ENCODE measurements at regions not wholly inside any gene's neighbourhood (a gene's known extent, or its start where the extent isn't known, plus 50 kb on each side); places are given as distances from the start of the nearest gene placed in this dataset.
"Not testable (repeated sequence)": the region's sequence is repeated elsewhere in the genome, so short reads cannot be mapped to it uniquely, and the experiment has no call there.

DNA sequence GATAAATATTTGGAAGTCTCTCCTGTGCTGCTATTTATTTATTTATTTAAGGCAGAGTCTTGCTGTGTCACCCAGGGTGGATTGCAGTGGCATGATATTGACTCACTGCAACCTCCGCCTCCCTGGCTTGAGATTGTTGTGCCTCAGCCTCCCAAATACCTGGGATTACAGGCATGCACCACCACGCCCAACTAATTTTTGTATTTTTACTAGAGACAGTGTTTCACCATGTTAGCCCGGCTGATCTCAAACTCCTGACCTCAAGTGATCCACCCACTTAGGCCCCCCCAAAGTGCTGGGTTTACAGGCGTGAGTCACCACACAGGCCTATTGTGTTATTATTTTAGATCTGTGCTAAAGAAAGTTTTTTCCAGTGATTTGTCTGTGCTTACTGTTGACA lies 225.2 kb downstream of the CCER1 start:
- peak; percentile 54 for DNase-seq (ENCODE audit: low read depth)
- TF ChIP-seq, protein P1, sequence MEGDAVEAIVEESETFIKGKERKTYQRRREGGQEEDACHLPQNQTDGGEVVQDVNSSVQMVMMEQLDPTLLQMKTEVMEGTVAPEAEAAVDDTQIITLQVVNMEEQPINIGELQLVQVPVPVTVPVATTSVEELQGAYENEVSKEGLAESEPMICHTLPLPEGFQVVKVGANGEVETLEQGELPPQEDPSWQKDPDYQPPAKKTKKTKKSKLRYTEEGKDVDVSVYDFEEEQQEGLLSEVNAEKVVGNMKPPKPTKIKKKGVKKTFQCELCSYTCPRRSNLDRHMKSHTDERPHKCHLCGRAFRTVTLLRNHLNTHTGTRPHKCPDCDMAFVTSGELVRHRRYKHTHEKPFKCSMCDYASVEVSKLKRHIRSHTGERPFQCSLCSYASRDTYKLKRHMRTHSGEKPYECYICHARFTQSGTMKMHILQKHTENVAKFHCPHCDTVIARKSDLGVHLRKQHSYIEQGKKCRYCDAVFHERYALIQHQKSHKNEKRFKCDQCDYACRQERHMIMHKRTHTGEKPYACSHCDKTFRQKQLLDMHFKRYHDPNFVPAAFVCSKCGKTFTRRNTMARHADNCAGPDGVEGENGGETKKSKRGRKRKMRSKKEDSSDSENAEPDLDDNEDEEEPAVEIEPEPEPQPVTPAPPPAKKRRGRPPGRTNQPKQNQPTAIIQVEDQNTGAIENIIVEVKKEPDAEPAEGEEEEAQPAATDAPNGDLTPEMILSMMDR (IDR thresholded peaks at IDR 0.05; ENCODE audit: low read length, missing control alignments), result no peak
- H3K4me3 ChIP-seq (replicated peaks; ENCODE audit: low read depth, low read length), result no peak overlapping the region

GRCh38 chr12:90712671-90713070 lies 242.3 kb downstream of the CCER1 start:
- TF ChIP-seq, protein P1 (IDR thresholded peaks at IDR 0.05; ENCODE audit: low read length, missing control alignments), result no peak
- no peak for DNase-seq (ENCODE audit: low read depth)
- no peak overlapping the region for H3K4me3 ChIP-seq (replicated peaks; ENCODE audit: low read depth, low read length)

DNA sequence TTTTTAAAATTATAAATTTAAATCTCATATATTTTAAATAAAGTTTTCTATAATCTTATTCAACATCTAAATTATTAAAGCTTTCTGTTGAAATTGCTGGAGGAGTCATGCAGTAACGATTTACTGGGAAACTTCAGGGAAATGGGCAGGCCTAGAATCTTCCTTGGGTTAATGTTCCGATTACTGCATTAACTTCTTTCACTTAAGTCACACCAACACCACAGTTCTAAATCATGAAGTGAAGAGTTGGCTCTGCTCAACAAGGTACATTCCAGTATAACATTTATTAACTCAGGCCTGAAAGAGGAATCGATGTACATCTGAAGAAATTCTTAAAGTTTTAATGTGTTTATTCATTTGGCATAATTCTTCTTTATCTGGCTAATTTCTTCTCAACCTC lies 244.3 kb downstream of the CCER1 start:
- no peak for DNase-seq (ENCODE audit: low read depth)
- TF ChIP-seq, protein P1 (IDR thresholded peaks at IDR 0.05; ENCODE audit: low read length, missing control alignments), result no peak
- H3K4me3 ChIP-seq (replicated peaks; ENCODE audit: low read depth, low read length), result no peak overlapping the region

- TF ChIP-seq, protein P1 (IDR thresholded peaks at IDR 0.05; ENCODE audit: low read length, missing control alignments), result no peak
- H3K4me3 ChIP-seq (replicated peaks; ENCODE audit: low read depth, low read length), result no peak overlapping the region
- no peak for DNase-seq (ENCODE audit: low read depth)
Observed at GRCh38 chr12:90706036-90706435, 248.9 kb downstream of the CCER1 start.

DNA sequence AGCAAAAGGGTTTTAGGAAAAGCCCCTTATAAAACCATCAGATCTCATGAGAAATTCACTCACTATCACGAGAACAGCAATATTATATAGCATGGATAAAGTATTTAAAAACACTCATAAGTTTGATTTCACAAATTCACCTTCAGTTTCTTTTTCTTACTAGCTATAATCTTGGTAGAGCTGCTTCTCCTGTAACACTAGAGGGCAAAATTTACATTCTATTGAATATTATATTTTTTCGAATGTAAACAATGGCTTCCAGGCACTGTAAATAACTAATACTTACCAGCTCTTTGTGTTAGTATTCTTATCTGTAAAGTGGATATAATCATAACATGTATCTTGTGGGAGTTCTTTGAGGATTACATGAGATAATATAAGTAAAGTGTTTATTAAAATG lies 259.6 kb downstream of the CCER1 start:
- no peak overlapping the region for H3K4me3 ChIP-seq (replicated peaks; ENCODE audit: low read depth, low read length)
- DNase-seq (ENCODE audit: low read depth), result peak; percentile 30
- TF ChIP-seq, protein P1 (IDR thresholded peaks at IDR 0.05; ENCODE audit: low read length, missing control alignments), result peak; percentile 50

DNA sequence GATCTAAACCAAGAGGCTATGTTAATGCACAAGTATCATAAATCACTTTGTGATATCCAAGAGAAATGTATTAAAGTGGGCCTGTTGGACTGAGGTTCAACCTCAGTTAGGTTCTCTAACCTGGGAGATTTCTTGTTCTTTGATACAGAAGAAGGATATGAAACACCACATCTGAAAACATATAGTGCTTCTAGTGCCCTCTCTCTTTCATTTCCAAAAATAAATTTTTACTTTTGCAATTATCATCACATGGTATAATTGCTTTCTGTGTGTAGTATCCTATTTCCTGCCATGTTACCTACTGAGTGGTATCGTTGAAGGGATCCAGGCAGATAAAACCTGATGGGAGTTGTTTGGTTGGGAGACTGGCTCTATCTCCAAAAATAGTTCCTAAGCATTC lies 264.9 kb downstream of the CCER1 start:
- no peak overlapping the region for H3K4me3 ChIP-seq (replicated peaks; ENCODE audit: low read depth, low read length)
- TF ChIP-seq, protein P1 (IDR thresholded peaks at IDR 0.05; ENCODE audit: low read length, missing control alignments), result no peak
- DNase-seq (ENCODE audit: low read depth), result no peak

- not testable (repeated sequence) for DNase-seq (ENCODE audit: low read depth); H3K4me3 ChIP-seq (replicated peaks; ENCODE audit: low read depth, low read length)
Observed at GRCh38 chr12:90687682-90688081, 267.3 kb downstream of the CCER1 start.

DNA sequence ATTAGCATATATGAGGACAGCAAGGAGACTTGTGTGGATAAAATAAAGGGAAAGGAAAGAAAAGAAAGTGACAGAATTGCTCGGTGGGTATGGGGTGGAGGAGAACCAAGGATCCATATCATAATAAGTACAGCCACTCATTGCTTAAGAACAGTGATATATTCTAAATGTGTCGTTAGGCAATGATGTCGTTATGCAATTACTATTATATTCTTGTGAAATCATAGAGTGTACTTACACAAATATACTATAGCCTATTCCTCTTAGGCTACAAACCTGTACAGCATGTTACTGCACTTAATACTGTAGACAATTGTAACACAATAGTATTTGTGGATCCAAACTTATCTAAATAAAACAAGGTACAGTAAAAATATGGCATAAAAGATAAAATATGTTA lies 271.1 kb downstream of the CCER1 start:
- no peak overlapping the region for H3K4me3 ChIP-seq (replicated peaks; ENCODE audit: low read depth, low read length)
- DNase-seq (ENCODE audit: low read depth), result no peak
- TF ChIP-seq, protein P1 (IDR thresholded peaks at IDR 0.05; ENCODE audit: low read length, missing control alignments), result no peak
